DOHH2 (cell line): ENCODE measurements at regions not wholly inside any gene's neighbourhood (a gene's known extent, or its start where the extent isn't known, plus 50 kb on each side); places are given as distances from the start of the nearest gene placed in this dataset.

Source experiments
- EZH2phosphoT487 ChIP-seq: fragments of 200-600 bp; sonication (generic); IDR thresholded peaks from 2 replicates; pipeline ENCODE4 v1.6.1; 2017; ENCODE audit warnings: borderline replicate concordance, mild to moderate bottlenecking, antibody characterized with exemption, low read length, moderate library complexity, mixed read lengths
- TF ChIP-seq, protein P1 (sequence below): fragments of 200-600 bp; sonication (generic); IDR thresholded peaks from one replicate; pipeline ENCODE4 v1.5.1; 2014; ENCODE audit warnings: antibody characterized with exemption, mild to moderate bottlenecking, low read depth, low read length; ENCODE audit not compliant: poor library complexity, severe bottlenecking

- TF ChIP-seq, protein P1, sequence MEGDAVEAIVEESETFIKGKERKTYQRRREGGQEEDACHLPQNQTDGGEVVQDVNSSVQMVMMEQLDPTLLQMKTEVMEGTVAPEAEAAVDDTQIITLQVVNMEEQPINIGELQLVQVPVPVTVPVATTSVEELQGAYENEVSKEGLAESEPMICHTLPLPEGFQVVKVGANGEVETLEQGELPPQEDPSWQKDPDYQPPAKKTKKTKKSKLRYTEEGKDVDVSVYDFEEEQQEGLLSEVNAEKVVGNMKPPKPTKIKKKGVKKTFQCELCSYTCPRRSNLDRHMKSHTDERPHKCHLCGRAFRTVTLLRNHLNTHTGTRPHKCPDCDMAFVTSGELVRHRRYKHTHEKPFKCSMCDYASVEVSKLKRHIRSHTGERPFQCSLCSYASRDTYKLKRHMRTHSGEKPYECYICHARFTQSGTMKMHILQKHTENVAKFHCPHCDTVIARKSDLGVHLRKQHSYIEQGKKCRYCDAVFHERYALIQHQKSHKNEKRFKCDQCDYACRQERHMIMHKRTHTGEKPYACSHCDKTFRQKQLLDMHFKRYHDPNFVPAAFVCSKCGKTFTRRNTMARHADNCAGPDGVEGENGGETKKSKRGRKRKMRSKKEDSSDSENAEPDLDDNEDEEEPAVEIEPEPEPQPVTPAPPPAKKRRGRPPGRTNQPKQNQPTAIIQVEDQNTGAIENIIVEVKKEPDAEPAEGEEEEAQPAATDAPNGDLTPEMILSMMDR: no peak
- no peak for TF ChIP-seq EZH2phosphoT487
Observed at GRCh38 chr2:58304843-58305242, 63.7 kb upstream of the FANCL start.
